LNCaP clone FGC (cell line): ENCODE measurements at regions not wholly inside any gene's neighbourhood (a gene's known extent, or its start where the extent isn't known, plus 50 kb on each side); places are given as distances from the start of the nearest gene placed in this dataset.
A peak's percentile ranks its signal among the peaks of the same experiment; 100 is the strongest.
"Not testable (repeated sequence)": the region's sequence is repeated elsewhere in the genome, so short reads cannot be mapped to it uniquely, and the experiment has no call there.

Experiments
- DNase-seq: peaks from one replicate; pipeline ENCODE4 v3.0.0-alpha.2; 2011; ENCODE audit warnings: low read depth
- H3K4me3 ChIP-seq: 2 replicates; pipeline ENCODE4 v1.5.1; 2011; ENCODE audit warnings: mild to moderate bottlenecking, low read depth, low read length, control low read depth
- TF ChIP-seq, protein P1 (sequence below): IDR thresholded peaks from 2 replicates; pipeline ENCODE4 v1.5.1; 2012; ENCODE audit warnings: mild to moderate bottlenecking; ENCODE audit not compliant: control insufficient read depth, insufficient read depth; ENCODE audit errors: extremely low read depth

DNA sequence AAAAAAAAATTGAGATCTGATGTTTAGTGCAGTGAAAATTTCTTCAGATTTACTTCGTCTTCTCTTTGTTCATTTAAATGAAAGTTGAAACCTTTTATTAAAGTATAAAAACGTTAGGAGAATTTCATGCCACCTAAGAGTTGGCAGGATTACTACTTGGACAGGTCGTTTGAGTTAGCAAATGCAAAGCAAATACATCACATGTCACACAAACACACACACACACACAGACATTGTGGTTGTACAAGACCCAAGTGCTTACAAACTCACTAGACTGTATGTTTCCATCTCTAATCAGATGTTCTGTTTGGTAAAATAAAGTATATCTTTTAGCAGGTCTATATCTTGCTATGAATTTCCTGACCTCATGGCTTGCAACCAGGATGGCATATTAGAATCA, 185.6 kb upstream of the COX10 start:
- TF ChIP-seq, protein P1, sequence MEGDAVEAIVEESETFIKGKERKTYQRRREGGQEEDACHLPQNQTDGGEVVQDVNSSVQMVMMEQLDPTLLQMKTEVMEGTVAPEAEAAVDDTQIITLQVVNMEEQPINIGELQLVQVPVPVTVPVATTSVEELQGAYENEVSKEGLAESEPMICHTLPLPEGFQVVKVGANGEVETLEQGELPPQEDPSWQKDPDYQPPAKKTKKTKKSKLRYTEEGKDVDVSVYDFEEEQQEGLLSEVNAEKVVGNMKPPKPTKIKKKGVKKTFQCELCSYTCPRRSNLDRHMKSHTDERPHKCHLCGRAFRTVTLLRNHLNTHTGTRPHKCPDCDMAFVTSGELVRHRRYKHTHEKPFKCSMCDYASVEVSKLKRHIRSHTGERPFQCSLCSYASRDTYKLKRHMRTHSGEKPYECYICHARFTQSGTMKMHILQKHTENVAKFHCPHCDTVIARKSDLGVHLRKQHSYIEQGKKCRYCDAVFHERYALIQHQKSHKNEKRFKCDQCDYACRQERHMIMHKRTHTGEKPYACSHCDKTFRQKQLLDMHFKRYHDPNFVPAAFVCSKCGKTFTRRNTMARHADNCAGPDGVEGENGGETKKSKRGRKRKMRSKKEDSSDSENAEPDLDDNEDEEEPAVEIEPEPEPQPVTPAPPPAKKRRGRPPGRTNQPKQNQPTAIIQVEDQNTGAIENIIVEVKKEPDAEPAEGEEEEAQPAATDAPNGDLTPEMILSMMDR: no peak
- H3K4me3 ChIP-seq: no peak overlapping the region
- DNase-seq: peak; percentile 3

DNA sequence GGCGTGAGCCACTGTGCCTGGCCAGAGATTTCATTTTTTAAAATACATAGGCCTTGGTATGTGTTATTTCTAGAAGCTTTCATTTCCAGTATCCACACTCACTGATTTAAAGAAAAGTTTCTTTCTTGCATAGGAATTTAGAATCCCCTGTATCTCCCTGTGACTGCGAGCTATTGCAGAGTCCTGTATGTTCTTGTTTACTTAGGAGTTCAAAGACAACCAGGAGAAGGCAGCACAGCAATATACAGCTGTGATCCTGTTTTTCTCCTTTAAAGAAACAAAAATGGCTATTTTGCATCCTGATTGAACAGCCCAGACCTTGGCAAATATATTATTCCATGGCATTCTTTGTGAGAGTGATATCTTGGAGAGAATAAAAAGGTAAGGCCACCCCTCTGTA, 185.0 kb upstream of the COX10 start:
- TF ChIP-seq, protein P1: no peak
- DNase-seq: no peak
- no peak overlapping the region for H3K4me3 ChIP-seq

DNA sequence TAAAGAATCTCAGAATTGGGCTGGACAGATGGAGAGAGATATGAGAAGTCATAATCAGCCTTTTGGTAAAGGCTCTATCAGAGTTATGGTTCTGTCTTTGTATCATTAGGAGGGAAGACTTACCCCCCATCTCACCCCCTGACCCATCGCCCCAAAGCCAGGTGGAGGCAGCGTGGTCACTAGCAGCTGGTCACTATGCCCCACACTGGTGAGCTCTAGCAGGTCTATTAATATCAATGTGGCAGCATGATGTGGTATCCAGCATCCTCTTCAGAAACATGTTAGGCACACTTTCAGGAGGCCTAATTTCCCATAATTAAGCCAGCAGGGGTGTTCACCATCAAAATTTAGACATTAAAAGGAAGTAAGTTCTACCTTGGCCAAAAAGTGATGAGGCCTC, 183.8 kb upstream of the COX10 start:
- TF ChIP-seq, protein P1: no peak
- no peak overlapping the region for H3K4me3 ChIP-seq
- no peak for DNase-seq

DNA sequence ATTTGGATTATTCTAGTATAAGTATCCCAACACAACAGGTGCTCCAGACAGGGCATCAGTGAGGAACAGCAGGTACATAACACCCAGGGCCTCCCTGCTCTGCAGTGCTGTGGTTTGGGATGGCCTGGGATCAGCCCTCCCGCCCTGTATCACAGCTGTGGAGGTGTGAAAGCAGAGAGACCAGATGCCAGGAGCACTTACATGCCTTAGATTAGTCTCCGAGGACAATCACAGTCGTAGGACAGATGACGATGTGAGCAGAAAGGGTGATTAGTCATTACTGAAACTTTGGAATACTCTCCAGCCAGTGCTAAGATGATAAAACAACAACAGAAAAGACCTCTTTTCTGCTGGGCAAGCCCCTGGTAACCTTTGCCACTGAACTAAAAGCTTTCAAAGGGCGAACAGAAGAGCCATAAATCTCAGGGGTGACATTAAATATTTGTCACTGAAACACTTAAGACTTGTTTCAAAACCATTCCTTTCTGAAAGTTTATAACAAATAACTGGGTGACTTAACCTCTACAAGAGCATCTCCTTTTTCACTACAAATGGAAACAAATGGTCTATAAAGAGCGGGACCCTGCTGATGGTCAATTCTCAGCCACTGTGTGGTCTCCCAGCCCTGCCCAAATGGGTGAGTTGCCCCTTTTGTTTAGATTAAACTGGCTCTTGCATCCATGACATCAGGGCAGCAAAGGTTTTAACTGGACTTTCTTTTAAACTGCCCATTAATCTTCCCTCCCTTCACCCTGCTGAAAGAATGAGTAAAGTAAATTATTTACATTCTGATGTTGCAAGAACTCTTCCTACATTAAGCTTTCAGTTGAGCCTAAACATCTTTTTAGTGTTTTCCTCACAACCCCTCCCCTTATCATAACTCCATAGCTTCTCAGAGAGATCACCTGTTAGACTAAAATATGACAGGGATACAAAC, 183.1 kb upstream of the COX10 start:
- H3K4me3 ChIP-seq: no peak overlapping the region
- DNase-seq: no peak
- TF ChIP-seq, protein P1: no peak

DNA sequence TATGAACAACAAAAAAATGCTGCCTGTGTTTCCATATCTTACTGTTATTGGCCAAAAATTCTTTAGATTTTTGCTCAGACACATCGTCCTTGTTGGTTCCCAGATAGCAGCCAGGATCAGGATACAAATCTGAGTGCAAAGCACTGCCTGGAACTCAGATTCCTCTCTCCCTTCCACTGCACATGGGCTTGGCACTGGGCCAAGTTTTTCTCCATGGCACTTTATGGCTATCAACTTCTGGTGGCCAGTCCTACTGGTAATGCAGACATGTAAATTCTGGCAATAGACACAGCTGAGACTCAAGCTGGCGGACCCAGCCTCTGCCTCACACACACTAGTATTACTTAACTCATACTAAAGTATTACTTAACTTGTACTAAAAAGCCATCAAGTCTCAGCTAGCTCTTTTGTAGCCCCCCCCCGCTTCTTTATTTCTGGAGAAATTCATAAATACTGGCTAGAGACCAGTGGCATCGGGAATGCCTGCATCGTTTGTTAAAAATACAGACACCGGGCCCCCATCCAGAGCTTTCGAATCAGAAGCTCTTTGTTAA, 181.2 kb upstream of the COX10 start:
- TF ChIP-seq, protein P1: no peak
- H3K4me3 ChIP-seq: no peak overlapping the region
- DNase-seq: no peak

DNA sequence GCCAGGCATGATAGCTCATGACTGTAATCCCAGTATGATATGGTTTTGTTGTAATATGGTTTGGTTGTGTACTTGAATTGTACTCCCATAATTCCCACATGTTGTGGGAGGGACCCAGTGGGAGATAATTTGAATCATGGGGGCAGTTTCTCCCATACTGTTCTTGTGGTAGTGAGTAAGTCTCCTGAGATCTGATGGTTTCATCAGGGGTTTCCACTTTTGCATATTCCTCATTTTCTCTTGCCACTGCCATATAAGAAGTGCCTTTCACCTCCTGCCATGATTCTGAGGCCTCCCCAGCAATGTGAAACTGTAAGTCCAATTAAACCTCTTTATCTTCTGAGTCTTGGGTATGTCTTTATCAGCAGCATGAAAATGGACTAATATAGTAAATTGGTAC, 160.3 kb upstream of the COX10 start:
- not testable (repeated sequence) for H3K4me3 ChIP-seq, DNase-seq

DNA sequence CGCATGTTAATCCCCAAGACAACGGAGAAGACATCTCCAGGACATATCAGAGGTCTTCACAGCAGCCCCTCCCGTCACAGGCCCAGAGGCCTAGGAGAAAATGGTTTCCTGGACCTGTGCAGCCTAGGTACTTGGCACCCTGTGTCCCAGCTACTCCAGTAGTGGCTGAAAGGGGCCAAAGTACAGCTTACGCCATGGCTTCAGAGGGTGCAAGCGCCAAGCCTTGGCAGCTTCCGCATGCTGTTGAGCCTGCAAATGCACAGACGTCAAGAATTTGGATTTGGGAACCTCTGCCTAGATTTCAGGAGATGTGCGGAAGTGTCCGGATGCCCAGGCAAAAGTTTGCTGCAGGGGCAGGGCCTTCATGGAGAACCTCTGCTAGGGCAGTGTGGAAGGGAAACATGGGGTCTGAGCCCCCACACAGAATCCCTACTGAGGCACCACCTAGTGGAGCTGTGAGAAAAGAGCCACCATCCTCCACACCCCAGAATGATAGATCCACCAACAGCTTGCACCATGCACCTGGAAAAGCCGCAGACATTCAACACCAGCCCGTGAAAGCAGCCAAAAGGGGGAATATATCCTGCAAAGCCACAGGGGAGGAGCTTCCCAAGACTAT, 159.3 kb upstream of the COX10 start:
- H3K4me3 ChIP-seq: no peak overlapping the region
- TF ChIP-seq, protein P1: no peak
- DNase-seq: no peak
